GM19468 (cell line): ENCODE measurements at regions not wholly inside any gene's neighbourhood (a gene's known extent, or its start where the extent isn't known, plus 50 kb on each side); places are given as distances from the start of the nearest gene placed in this dataset.
"Not testable (repeated sequence)": the region's sequence is repeated elsewhere in the genome, so short reads cannot be mapped to it uniquely, and the experiment has no call there.

ENCODE experiments used
- ATAC-seq: cut with Tn5 transposase; IDR thresholded peaks from one replicate; pipeline ENCODE4 v1.9.1; 2021; ENCODE audit warnings: mild to moderate bottlenecking, moderate library complexity, moderate number of reproducible peaks; ENCODE audit not compliant: unreplicated experiment; ENCODE audit errors: extremely low read depth

DNA sequence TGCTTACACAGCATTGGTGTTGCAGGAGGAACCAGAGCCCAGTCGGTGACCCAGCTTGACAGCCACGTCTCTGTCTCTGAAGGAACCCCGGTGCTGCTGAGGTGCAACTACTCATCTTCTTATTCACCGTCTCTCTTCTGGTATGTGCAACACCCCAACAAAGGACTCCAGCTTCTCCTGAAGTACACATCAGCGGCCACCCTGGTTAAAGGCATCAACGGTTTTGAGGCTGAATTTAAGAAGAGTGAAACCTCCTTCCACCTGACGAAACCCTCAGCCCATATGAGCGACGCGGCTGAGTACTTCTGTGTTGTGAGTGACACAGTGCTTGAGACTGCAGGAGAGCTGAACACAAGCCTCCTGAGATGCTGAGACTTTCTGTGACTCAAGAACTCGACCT, 173.3 kb upstream of the OR4E1 start:
- ATAC-seq: not testable (repeated sequence)

- ATAC-seq: no peak
These were observed 172.7 kb upstream of the OR4E1 start for GRCh38 chr14:21846227-21846885.

DNA sequence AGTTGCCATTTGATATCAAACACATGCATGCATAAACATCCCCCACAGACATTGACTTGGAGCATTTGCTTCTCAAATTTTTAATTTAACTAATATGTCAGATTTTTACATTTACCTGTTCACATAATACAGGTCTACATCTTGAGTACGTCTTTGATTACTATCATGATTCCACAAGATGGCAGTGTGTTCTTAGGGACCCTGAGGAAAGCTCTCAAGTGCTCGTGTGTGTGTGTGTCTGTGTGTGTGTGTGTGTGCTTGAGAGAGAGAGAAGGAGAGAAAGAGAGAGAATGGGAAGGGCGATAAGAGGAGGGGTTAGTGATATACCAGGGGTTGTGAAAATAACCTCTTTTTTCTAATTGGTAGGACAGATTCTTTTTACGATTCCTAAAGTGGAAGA, 167.1 kb upstream of the OR4E1 start:
- ATAC-seq: no peak

GRCh38 chr14:21833836-21834235, 160.2 kb upstream of the OR4E1 start:
- no peak for ATAC-seq

DNA sequence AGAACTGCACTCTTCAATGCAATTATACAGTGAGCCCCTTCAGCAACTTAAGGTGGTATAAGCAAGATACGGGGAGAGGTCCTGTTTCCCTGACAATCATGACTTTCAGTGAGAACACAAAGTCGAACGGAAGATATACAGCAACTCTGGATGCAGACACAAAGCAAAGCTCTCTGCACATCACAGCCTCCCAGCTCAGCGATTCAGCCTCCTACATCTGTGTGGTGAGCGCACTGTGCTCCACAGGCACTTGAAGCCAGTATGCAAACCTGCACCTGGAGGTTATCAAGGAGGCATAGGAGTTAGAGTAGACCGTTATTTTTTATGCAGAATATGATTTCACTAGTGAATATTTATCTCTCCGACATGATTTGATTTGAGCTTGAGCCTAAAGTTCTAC, 152.2 kb upstream of the OR4E1 start:
- no peak for ATAC-seq

DNA sequence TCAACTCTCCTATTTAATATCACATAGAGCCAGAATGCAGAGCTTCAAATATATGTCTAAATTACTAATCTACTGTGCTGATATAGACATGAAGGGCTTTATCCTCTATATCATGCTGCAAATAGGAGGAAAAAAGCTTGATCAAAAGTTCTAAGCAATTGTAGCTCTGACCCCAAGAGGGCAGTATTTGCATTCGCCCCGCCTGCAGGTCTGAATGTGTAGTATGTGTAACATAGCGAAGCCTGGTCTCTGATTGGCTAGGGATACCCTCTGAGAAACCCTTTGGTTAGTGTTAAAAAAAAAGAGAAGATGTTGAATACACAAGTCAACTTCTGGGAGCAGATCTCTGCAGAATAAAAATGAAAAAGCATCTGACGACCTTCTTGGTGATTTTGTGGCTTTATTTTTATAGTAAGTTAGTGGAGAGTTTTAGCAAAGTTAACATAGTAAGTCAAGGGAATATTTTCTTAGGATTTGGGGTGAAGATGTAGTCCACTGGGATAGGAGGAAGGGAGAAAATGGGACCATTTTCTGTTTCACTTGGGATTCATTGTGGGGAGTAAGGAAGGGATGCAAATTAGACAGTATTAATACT, 151.6 kb upstream of the OR4E1 start:
- ATAC-seq: no peak

- no peak for ATAC-seq
These were observed 148.5 kb upstream of the OR4E1 start for GRCh38 chr14:21822109-21822508.

- no peak for ATAC-seq
These were observed 147.0 kb upstream of the OR4E1 start for GRCh38 chr14:21820631-21821030.

- not testable (repeated sequence) for ATAC-seq
These were observed 146.3 kb upstream of the OR4E1 start for GRCh38 chr14:21819891-21820290.

- not testable (repeated sequence) for ATAC-seq
These were observed 143.4 kb upstream of the OR4E1 start for GRCh38 chr14:21817010-21817409.

- no peak for ATAC-seq
These were observed 134.4 kb upstream of the OR4E1 start for GRCh38 chr14:21807975-21808374.

- ATAC-seq: no peak
These were observed 131.4 kb upstream of the OR4E1 start for GRCh38 chr14:21804981-21805380.

GRCh38 chr14:21802441-21802840, 128.8 kb upstream of the OR4E1 start:
- ATAC-seq: no peak

DNA sequence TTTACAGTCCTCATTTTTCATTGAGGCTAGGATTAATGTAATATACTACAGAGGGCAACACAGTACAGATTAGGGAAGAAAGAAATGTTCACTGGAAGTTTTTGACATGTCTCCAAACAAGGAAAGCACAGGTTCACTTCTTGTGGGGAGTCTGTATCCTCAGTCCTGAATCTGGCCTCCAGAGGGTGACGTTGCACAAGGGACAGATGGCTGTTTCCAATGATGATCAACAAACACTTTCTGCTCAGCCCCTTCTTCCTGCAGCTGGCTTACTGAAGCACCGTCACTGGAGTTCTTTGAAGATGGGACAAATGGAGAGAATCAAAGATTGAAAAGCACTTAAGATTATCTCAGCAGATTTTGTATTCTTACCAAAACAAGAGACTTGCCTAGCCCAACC, 123.3 kb upstream of the OR4E1 start:
- no peak for ATAC-seq

DNA sequence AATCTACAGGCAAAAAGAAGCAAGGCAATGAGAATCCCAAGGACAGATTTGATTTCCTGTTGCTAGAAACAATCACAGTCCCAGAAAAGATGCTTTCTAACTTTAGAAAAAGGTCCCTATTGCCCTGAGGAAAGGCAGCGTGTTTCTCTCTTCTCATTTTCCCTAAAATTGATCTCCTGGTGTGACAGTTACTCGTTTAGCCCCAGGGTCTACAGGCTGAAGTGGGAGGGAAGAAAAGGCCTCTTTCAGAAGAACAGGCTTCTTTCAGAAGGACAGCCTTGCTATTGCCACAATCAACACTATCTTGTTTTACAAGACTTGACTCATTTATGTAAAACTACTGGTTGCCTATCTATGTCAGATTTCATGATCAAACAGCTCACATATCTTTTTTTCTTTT, 121.8 kb upstream of the OR4E1 start:
- ATAC-seq: no peak

DNA sequence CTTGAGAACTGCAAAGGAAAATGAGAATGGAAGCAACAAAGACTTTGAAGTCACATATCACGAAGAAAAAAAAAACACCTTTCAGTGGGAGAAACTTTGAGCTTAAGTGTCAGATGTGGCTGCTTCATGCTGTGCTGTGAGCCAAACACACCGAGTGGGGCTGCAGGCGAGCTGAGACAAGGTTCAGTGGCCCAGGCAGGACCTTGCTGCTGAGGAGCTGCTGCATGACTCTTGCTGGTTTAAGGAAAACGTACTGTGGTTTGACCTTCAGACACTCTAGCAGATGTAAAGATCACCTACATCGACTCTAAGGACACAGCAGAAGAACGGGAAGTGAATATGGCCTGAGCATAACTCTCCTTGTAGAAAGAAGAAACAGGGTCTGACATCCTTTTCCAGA, 118.1 kb upstream of the OR4E1 start:
- no peak for ATAC-seq

- not testable (repeated sequence) for ATAC-seq
These were observed 115.1 kb upstream of the OR4E1 start for GRCh38 chr14:21788687-21789086.

DNA sequence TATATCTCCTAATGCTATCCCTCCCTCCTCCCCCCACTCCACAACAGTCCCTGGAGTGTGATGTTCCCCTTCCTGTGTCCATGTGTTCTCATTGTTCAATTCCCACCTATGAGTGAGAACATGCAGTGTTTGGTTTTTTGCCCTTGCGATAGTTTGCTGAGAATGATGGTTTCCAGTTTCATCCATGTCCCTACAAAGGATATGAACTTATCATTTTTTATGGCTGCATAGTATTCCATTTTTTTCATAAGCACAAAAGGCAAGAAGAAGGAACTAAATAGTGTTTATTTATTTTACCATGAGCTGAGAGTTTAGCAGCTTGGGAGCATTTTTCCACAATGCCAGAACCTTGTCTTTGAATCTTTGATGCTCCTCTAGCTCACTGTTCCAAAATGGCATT, 113.6 kb upstream of the OR4E1 start:
- ATAC-seq: not testable (repeated sequence)

- no peak for ATAC-seq
These were observed 107.9 kb upstream of the OR4E1 start for GRCh38 chr14:21781543-21781942.

- no peak for ATAC-seq
These were observed 106.9 kb upstream of the OR4E1 start for GRCh38 chr14:21780429-21781084.

- no peak for ATAC-seq
These were observed 98.1 kb upstream of the OR4E1 start for GRCh38 chr14:21771671-21772070.

DNA sequence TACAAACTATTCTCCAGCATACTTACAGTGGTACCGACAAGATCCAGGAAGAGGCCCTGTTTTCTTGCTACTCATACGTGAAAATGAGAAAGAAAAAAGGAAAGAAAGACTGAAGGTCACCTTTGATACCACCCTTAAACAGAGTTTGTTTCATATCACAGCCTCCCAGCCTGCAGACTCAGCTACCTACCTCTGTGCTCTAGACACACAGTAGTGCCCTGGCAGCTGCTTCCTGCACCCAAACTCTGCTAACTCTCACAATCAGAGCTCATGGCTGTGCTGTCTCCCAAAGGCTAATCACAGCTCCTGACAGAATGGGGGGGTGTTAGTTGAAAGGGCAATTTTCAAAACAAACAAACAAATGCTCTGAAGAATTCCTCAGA, 95.2 kb upstream of the OR4E1 start:
- ATAC-seq: no peak
